Testis (tissue), 2 donors: ENCODE measurements at regions not wholly inside any gene's neighbourhood (a gene's known extent, or its start where the extent isn't known, plus 50 kb on each side); places are given as distances from the start of the nearest gene placed in this dataset.
"Not testable (repeated sequence)": the region's sequence is repeated elsewhere in the genome, so short reads cannot be mapped to it uniquely, and the experiment has no call there.

Experiments
- DNase-seq: peaks from one replicate; pipeline ENCODE4 v3.0.0-alpha.2; 2019
- H3K27ac ChIP-seq, 2 donors: fragments of 200-600 bp; sonication (generic); one replicate each; pipeline ENCODE4 v1.5.1; 2019
- H3K27me3 ChIP-seq: fragments of 200-600 bp; sonication (generic); one replicate; pipeline ENCODE4 v1.5.1; 2019
- H3K36me3 ChIP-seq: fragments of 200-600 bp; sonication (generic); one replicate; pipeline ENCODE4 v1.5.1; 2017; ENCODE audit warnings: low read depth; ENCODE audit errors: missing control alignments
- H3K4me1 ChIP-seq: fragments of 200-600 bp; sonication (generic); one replicate; pipeline ENCODE4 v1.5.1; 2019
- H3K4me3 ChIP-seq, 2 donors: fragments of 200-600 bp; sonication (generic); one replicate each; pipeline ENCODE4 v1.5.1; 2017 to 2019
- H3K9me3 ChIP-seq: fragments of 200-600 bp; sonication (generic); one replicate; pipeline ENCODE4 v1.5.1; 2017
- CTCF ChIP-seq, 3 experiments: fragments of 450-650 bp in 2 of 3; fragments of 200-600 bp in 1 of 3; sonication (generic) in 1 of 3; IDR thresholded peaks; one replicate each; pipeline ENCODE4 v1.5.1; 2016 to 2019; ENCODE audit warnings: antibody characterized with exemption in 3 of 3, mild to moderate bottlenecking in 2 of 3, moderate library complexity in 1 of 3
- POLR2A ChIP-seq: fragments of 450-650 bp; IDR thresholded peaks from one replicate; pipeline ENCODE4 v1.6.1; 2017; ENCODE audit warnings: antibody characterized with exemption, mild to moderate bottlenecking, moderate library complexity
- WGBS, 2 donors: methylation state at CpG; one replicate each; pipeline ENCODE4 v1.1.5; 2018; 5-methylcytosine and 5-hydroxymethylcytosine counted together
- intact Hi-C: fragments of 100-400 bp; cut with DNase I; formaldehyde crosslinking; loops from one replicate; pipeline ENCODE4 v1.15.1; 2023; ENCODE audit warnings: low total_unique reads
- small RNA-seq, 2 donors: library from RNA; depleted of rRNA; stranded (forward); fragments of <200 nt; gene quantifications; one replicate each; pipeline ENCODE3, GENCODE V24; 2016

- DNase-seq, result no peak
- Histone ChIP-seq H3K9me3 (no peaks in the 10 kb centered on the region), H3K36me3 (no peaks in the 10 kb centered on the region), H3K27me3 (no peaks in the 10 kb centered on the region), H3K4me1 (no peaks in the 10 kb centered on the region), H3K4me3 (no peak overlapping the region), H3K27ac (no peak overlapping the region)
- intact Hi-C loops, result no loop called here
- no peak for TF ChIP-seq POLR2A
- TF ChIP-seq CTCF (IDR thresholded peaks at IDR 0.05), result no peak
- WGBS, 2 donors, result 61 to 64% methylated on average over 8 to 12 of the region's 12 CpGs
Measured at GRCh38 chr17:20944014-20944865, 98.6 kb downstream of the USP22 start.

DNA sequence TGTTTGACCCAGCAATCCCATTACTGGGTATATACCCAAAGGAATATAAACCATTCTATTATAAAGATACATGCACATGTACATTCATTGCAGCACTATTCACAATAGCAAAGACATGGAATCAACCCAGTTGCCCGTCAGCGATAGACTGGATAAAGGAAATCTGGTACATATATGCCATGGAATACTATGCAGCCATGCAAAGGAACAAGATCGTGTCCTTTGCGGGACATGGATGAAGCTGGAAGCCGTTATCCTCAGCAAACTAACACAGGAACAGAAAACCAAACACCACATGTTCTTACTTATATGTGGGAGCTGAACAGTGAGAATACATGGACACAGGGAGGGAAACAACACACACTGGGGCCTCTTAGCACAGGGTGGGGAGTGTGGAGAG is 95.1 kb downstream of the USP22 start:
- intact Hi-C loops, H3K9me3 ChIP-seq, H3K27me3 ChIP-seq, H3K27ac ChIP-seq, DNase-seq, H3K36me3 ChIP-seq, H3K4me3 ChIP-seq, H3K4me1 ChIP-seq: not testable (repeated sequence)
- WGBS, 2 donors, result 93 to 97% methylated on average over 5 of the region's 5 CpGs

- Histone ChIP-seq H3K27ac (no peak overlapping the region), H3K4me3 (no peak overlapping the region), H3K36me3 (no peaks in the 10 kb centered on the region), H3K4me1 (no peaks in the 10 kb centered on the region), H3K27me3 (no peaks in the 10 kb centered on the region), H3K9me3 (no peaks in the 10 kb centered on the region)
- no peak for DNase-seq
- TF ChIP-seq POLR2A (no peak), CTCF (IDR thresholded peaks at IDR 0.05) (no peak)
- 70 to 82% methylated on average over 10 of the region's 10 CpGs for WGBS, 2 donors
- intact Hi-C loops, result no loop called here
Measured at GRCh38 chr17:20948984-20949777, 93.6 kb downstream of the USP22 start.

Small RNAs in the stretch of these regions (small RNA-seq; reads per million reads assigned to genes)
- gene AC087499.6 (0 reads per million in 2 donors), gene RNU6-1178P (0 reads per million in 2 donors)
